Stimulated activated naive CD8-positive, alpha-beta T cell treated with anti-CD3 and anti-CD28 coated beads, Interleukin-15, amount 100 ng/mL, for 72 hours (primary cell): ENCODE measurements at regions not wholly inside any gene's neighbourhood (a gene's known extent, or its start where the extent isn't known, plus 50 kb on each side); places are given as distances from the start of the nearest gene placed in this dataset.
A peak's percentile ranks its signal among the peaks of the same experiment; 100 is the strongest.

Experiments
- ATAC-seq: fragments of 150-1000 bp; cut with Tn5 transposase; 2 replicates; pipeline ENCODE4 v1.10.0; 2021; ENCODE audit warnings: mild to moderate bottlenecking, moderate library complexity
- DNase-seq, 2 donors: peaks; one replicate each; pipeline ENCODE4 v3.0.0; 2021 to 2022
- H3K27ac Mint-ChIP-seq, 2 donors: one replicate each; pipeline ENCODE4 v1.8.0; 2022; ENCODE audit warnings: mild to moderate bottlenecking in 2 of 2, mixed read lengths in 2 of 2, moderate library complexity in 2 of 2
- H3K27me3 Mint-ChIP-seq: one replicate; pipeline ENCODE4 v1.8.0; 2022; ENCODE audit warnings: mixed read lengths
- H3K4me1 Mint-ChIP-seq: one replicate; pipeline ENCODE4 v1.8.0; 2022; ENCODE audit warnings: mild to moderate bottlenecking, mixed read lengths
- H3K4me3 Mint-ChIP-seq, 2 donors: one replicate each; pipeline ENCODE4 v1.8.0; 2022; ENCODE audit warnings: mild to moderate bottlenecking in 2 of 2, mixed read lengths in 2 of 2, moderate library complexity in 1 of 2
- H3K9me3 Mint-ChIP-seq, 2 donors: one replicate each; pipeline ENCODE4 v1.8.0; 2022; ENCODE audit warnings: mixed read lengths in 2 of 2

DNA sequence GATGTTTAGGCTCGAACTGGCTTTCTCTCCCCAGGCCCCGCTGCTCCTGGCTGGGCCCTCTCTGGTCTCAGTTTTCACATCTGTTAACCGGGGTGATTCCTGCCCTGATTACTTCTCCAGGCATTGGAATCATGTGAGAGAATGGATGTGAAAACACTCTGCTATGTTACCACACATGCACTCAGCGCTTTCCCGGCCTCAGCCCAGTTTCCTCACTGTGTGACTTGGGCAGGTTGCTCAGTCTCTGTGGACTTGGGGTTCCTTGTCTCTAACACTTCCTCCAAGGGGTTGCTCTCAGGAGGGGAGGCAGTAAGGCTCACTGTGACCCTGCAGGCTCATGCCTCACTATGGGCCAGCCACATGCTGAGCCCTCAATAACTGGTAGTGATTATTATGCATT is 230.4 kb upstream of the HS6ST1 start:
- no peak overlapping the region for H3K27ac Mint-ChIP-seq
- H3K4me1 Mint-ChIP-seq, result no peaks in the 10 kb centered on the region
- H3K9me3 Mint-ChIP-seq, result peaks cover 4 to 8% of the 10 kb centered on the region in 2 donors
- H3K27me3 Mint-ChIP-seq, result no peaks in the 10 kb centered on the region
- no peak for ATAC-seq
- no peak for DNase-seq
- H3K4me3 Mint-ChIP-seq, result no peak overlapping the region

DNA sequence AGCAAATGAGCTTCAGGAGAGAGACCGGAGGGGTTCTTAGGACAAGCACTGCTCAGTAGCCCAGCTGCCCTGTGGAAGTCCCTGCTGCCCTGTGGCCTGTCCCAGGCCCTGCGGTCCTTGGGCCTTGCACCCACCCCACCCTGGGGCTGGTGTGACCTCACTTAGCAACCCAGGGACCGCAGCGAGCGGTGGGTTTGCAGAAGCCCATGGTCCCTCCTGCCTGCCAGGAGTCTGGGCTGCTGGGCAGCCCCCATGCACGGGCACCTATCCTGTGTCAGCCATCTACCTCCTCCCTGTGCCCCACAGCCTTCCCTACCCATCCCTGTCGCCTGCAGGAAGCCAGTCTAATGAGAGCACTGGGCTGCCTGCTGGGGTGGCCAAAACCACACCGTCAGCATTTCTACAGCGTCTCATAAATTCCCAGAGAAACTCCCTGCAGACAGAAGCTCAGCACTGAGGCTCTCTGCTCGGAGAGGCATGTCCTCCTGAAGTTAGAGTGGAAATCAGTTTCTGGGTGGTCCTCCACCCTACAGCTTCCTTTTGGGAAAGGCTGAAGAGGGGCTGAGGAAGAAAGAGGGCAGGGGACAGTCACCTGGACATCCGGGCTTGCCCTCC is 231.1 kb upstream of the HS6ST1 start:
- Mint-ChIP-seq H3K27me3 (no peaks in the 10 kb centered on the region), H3K27ac (no peak overlapping the region), H3K9me3 (peaks cover 4 to 8% of the 10 kb centered on the region in 2 donors), H3K4me1 (no peaks in the 10 kb centered on the region), H3K4me3 (no peak overlapping the region)
- DNase-seq (no peak), ATAC-seq (peak; percentile 25)

- ATAC-seq (no peak), DNase-seq (no peak)
- peaks cover 4 to 8% of the 10 kb centered on the region in 2 donors for H3K9me3 Mint-ChIP-seq
- H3K27ac Mint-ChIP-seq, result no peak overlapping the region
- H3K4me1 Mint-ChIP-seq, result no peaks in the 10 kb centered on the region
- no peak overlapping the region for H3K4me3 Mint-ChIP-seq
- no peaks in the 10 kb centered on the region for H3K27me3 Mint-ChIP-seq
Measured at GRCh38 chr2:128550389-128550788, 231.7 kb upstream of the HS6ST1 start.

DNA sequence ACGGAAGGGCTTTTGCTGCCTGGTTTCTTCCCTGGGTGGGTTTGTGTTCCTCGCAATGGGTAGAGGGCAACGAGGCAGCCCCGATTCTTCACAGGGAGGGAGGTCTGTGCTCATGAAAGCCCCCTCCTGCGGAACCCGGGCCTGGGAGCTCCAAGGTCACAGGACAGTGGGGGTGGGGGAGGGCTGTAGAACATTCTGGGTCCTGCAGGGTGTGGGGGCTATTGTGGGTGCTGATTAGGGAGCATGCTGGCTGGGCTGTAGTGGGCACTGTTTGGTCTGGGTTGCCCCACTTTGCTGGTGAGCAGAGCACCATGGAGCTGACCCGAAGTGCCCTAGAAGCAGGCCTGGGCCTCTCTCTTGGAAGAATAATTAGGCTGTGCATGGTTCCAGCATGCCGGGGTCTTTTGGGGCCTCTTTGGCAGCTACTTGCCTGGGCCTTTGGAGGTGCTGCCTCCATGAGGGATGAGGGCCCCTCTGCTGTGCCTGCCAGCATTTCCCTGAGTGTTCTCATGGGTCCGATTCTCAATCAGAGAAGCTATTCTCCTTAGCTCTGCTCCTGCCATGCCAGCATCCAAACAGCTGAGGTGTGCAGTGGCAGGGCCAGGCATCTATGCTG is 232.2 kb upstream of the HS6ST1 start:
- H3K4me3 Mint-ChIP-seq, result no peak overlapping the region
- H3K4me1 Mint-ChIP-seq, result no peaks in the 10 kb centered on the region
- H3K9me3 Mint-ChIP-seq, result peaks cover 4 to 8% of the 10 kb centered on the region in 2 donors
- no peak overlapping the region for H3K27ac Mint-ChIP-seq
- DNase-seq (no peak), ATAC-seq (no peak)
- no peaks in the 10 kb centered on the region for H3K27me3 Mint-ChIP-seq

DNA sequence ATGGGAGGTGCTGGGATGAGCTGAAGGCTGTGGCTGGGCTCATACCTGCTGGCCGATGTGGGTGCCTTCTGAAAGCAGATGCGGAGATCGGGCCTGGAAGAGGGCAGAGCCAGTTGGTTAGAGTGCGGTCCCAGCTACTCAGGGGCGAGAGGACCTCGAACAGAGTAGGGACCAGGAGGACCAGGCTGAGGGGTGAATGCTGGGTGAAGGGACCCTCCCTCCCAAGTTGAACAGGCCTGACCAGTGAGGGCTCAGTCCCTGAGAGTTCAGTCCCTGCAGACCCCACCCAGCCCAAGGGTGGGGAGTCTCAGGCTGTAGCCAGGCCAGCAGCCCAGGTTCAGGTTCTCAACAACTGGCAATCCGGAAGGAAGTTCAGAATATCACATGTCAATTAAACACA is 232.8 kb upstream of the HS6ST1 start:
- H3K4me3 Mint-ChIP-seq, result no peak overlapping the region
- H3K9me3 Mint-ChIP-seq, result peaks cover 2 to 8% of the 10 kb centered on the region in 2 donors
- no peak for DNase-seq
- no peak overlapping the region for H3K27ac Mint-ChIP-seq
- no peak for ATAC-seq
- no peaks in the 10 kb centered on the region for H3K4me1 Mint-ChIP-seq
- H3K27me3 Mint-ChIP-seq, result no peaks in the 10 kb centered on the region

GRCh38 chr2:128552141-128552805 is 233.6 kb upstream of the HS6ST1 start:
- Mint-ChIP-seq H3K4me3 (no peak overlapping the region), H3K9me3 (peaks cover 0 to under 1% of the 10 kb centered on the region in 2 donors), H3K27ac (no peak overlapping the region), H3K4me1 (no peaks in the 10 kb centered on the region), H3K27me3 (no peaks in the 10 kb centered on the region)
- ATAC-seq, result no peak
- DNase-seq, result no peak

- Mint-ChIP-seq H3K27ac (no peak overlapping the region), H3K27me3 (no peaks in the 10 kb centered on the region), H3K4me1 (no peaks in the 10 kb centered on the region), H3K4me3 (no peak overlapping the region), H3K9me3 (no peaks in the 10 kb centered on the region)
- no peak for ATAC-seq
- DNase-seq, result no peak
Measured at GRCh38 chr2:128552806-128553551, 234.3 kb upstream of the HS6ST1 start.

DNA sequence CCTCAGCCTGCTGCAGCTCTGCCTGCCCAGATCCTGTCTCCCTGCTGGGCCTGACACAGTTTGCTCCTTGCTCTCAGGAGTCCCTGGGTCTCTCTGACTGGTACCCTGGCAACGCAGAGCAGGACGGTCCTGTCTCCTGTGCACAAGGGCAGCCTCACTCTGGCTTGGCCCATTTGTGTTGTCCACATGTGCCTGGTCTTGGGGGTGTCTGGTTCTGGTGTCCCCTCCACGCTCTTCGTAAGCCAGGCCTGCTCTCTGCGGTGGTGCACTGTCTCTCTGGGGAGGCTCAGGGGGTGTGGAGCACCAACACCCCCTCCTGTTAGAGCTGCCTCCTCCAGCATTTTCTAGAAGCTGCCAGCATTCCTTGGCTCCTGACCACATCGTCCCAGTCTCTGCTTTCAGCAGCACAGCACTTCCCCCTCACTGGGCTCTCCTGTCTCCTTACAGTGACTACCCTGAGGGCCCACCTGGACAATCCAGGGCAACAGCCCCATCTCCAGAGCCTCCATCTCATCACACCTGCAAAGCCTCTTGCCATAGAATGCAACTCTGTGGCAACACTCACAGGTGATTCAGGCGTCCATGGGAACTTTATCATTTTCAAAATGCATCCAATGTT is 235.6 kb upstream of the HS6ST1 start:
- Mint-ChIP-seq H3K4me3 (no peak overlapping the region), H3K9me3 (no peaks in the 10 kb centered on the region), H3K27ac (no peak overlapping the region), H3K27me3 (peaks cover 3% of the 10 kb centered on the region), H3K4me1 (no peaks in the 10 kb centered on the region)
- ATAC-seq (no peak), DNase-seq (no peak)

DNA sequence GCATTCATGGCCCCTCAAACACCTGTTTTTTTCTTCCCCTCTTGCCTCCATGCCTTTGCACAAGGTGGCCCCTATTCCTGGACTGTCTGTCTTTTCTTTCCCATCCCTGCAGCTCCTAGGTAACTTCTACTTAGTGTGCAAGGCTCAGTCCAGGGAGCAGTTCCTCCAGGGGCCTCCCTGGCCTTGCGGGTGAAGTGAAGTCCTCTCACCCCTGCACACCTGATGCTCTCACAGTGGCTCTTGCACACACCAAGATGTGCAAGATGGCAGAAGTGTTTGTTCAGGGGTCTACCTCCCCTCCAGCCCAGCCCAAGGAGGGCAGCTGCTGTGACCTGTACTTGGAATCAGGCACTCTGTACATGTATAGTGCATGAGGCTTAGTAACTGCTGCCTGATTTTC is 236.8 kb upstream of the HS6ST1 start:
- DNase-seq (no peak), ATAC-seq (no peak)
- Mint-ChIP-seq H3K27me3 (peaks cover 10% of the 10 kb centered on the region), H3K4me3 (no peak overlapping the region), H3K9me3 (no peaks in the 10 kb centered on the region), H3K4me1 (no peaks in the 10 kb centered on the region), H3K27ac (no peak overlapping the region)

DNA sequence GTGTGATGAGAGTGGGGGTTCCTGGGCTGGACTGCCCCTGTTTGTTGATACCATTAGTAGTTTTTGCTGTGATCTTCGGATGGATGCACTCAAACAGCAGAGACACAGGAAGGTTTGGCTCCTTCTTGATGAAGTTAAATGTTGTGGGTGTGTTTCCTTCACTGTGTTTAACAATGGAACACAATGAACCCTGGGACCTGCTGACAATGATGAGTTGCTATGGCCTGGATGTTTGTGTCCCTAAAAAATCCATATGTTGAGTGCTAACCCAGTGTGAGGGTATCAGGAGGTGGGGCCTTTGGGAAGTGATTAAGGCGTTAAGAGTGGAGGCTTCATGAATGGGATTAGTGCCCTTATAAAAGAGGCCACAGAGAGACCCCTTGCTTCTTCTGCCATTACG is 237.4 kb upstream of the HS6ST1 start:
- no peaks in the 10 kb centered on the region for H3K9me3 Mint-ChIP-seq
- no peaks in the 10 kb centered on the region for H3K4me1 Mint-ChIP-seq
- no peak for DNase-seq
- peak overlapping the region in 1 of 2 donors; percentile 50 for H3K27ac Mint-ChIP-seq
- ATAC-seq, result no peak
- peaks cover 10% of the 10 kb centered on the region for H3K27me3 Mint-ChIP-seq
- no peak overlapping the region for H3K4me3 Mint-ChIP-seq

DNA sequence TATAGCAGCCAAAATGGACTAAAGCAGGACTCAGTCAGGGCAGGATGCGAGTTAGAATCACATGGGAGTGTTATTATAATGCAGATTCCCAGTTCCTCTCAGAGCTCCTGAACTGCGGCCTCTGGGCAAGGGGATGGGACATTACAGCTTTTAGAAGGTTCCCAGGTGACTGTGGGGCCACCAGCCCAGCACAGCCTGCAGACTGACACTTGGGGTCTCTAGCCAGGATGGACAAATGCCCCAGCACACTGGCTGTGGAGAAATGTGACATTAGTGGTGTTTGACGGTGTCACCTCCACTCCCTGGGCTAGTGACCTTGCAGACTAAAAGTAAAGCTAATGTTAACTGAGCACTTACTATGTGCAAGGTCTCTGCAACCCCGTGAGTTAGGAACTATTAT is 238.0 kb upstream of the HS6ST1 start:
- Mint-ChIP-seq H3K4me1 (no peaks in the 10 kb centered on the region), H3K27me3 (peaks cover 10% of the 10 kb centered on the region), H3K27ac (no peak overlapping the region), H3K9me3 (no peaks in the 10 kb centered on the region), H3K4me3 (no peak overlapping the region)
- DNase-seq, result no peak
- no peak for ATAC-seq

GRCh38 chr2:128557069-128557468 is 238.4 kb upstream of the HS6ST1 start:
- peaks cover 10% of the 10 kb centered on the region for H3K27me3 Mint-ChIP-seq
- H3K9me3 Mint-ChIP-seq, result no peaks in the 10 kb centered on the region
- DNase-seq (no peak), ATAC-seq (no peak)
- H3K4me1 Mint-ChIP-seq, result no peaks in the 10 kb centered on the region
- no peak overlapping the region for H3K4me3 Mint-ChIP-seq
- H3K27ac Mint-ChIP-seq, result no peak overlapping the region

GRCh38 chr2:128557831-128558241 is 239.2 kb upstream of the HS6ST1 start:
- Mint-ChIP-seq H3K4me1 (no peaks in the 10 kb centered on the region), H3K27ac (no peak overlapping the region), H3K4me3 (no peak overlapping the region), H3K9me3 (no peaks in the 10 kb centered on the region), H3K27me3 (peaks cover 10% of the 10 kb centered on the region)
- no peak for DNase-seq
- no peak for ATAC-seq

GRCh38 chr2:128558441-128558840 is 239.8 kb upstream of the HS6ST1 start:
- Mint-ChIP-seq H3K4me3 (no peak overlapping the region), H3K4me1 (no peaks in the 10 kb centered on the region), H3K27me3 (peaks cover 10% of the 10 kb centered on the region), H3K9me3 (no peaks in the 10 kb centered on the region), H3K27ac (peak overlapping the region in 1 of 2 donors; percentile 21)
- ATAC-seq, result no peak
- DNase-seq, result no peak

GRCh38 chr2:128558895-128559532 is 240.3 kb upstream of the HS6ST1 start:
- DNase-seq (no peak), ATAC-seq (no peak)
- no peak overlapping the region for H3K27ac Mint-ChIP-seq
- no peak overlapping the region for H3K4me3 Mint-ChIP-seq
- H3K27me3 Mint-ChIP-seq, result peaks cover 10% of the 10 kb centered on the region
- no peaks in the 10 kb centered on the region for H3K4me1 Mint-ChIP-seq
- H3K9me3 Mint-ChIP-seq, result no peaks in the 10 kb centered on the region
